ENCODE measurements at regions not wholly inside any gene's neighbourhood (a gene's known extent, or its start where the extent isn't known, plus 50 kb on each side); places are given as distances from the start of the nearest gene placed in this dataset.

DNA sequence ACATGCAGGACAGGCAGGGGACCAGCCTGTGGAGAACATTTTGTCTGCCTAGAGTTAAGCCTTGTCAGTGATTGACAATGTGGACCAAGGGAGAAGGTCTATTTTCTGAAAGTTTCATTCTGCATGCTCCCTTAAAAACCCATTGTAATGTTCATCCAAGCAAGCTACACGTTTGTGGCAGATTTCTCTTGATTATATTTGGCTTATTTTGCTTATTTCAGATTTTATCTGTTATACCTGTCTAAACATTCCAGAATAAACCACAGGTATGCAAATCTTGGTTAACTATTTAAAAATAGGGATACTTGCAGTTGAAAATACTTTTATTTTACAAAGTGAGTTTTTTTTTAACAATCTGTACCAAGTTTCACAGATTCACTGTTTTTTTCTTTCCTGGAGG lies 78.2 kb upstream of the F3 start:
- TF ChIP-seq EZH2 (IDR thresholded peaks at IDR 0.05; ENCODE audit: insufficient read depth, poor library complexity, severe bottlenecking) (no peak), EZH2phosphoT487 (IDR thresholded peaks at IDR 0.05; ENCODE audit: insufficient read depth, low read depth) (no peak)
